ENCODE measurements at regions not wholly inside any gene's neighbourhood (a gene's known extent, or its start where the extent isn't known, plus 50 kb on each side); places are given as distances from the start of the nearest gene placed in this dataset.

DNA sequence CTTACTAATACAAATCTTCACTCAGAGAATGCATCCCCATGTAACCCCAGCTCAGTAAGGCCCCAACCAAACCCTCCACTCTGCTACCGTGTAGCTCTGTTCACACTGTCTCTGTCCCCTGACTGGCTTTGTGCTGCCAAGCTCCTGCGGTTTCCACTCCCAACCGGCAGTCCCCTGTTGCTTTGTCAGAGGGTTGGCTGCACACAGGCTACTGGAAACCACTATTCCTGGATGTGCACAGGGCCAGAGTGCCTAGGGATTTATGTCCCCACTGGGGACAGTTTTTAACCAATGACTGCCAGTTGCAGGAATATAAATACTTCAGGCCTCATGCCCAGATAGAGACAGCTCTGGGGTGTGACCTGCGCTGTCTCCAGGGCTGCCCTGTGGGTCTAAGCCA is 157.1 kb upstream of the C16orf82 start (continued):
- TF ChIP-seq FOXP1 (IDR thresholded peaks at IDR 0.05) (no peak), FOXP1 (CRISPR knock-in tag; IDR thresholded peaks at IDR 0.05) (no peak), KLF9 (CRISPR knock-in tag; IDR thresholded peaks at IDR 0.05; ENCODE audit: low read depth) (no peak), REPIN1 (CRISPR knock-in tag; IDR thresholded peaks at IDR 0.05; ENCODE audit: borderline replicate concordance, low read depth) (no peak), FOXK2 (IDR thresholded peaks at IDR 0.05) (no peak)
- TF ChIP-seq, protein P1, sequence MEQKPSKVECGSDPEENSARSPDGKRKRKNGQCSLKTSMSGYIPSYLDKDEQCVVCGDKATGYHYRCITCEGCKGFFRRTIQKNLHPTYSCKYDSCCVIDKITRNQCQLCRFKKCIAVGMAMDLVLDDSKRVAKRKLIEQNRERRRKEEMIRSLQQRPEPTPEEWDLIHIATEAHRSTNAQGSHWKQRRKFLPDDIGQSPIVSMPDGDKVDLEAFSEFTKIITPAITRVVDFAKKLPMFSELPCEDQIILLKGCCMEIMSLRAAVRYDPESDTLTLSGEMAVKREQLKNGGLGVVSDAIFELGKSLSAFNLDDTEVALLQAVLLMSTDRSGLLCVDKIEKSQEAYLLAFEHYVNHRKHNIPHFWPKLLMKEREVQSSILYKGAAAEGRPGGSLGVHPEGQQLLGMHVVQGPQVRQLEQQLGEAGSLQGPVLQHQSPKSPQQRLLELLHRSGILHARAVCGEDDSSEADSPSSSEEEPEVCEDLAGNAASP (CRISPR knock-in tag; IDR thresholded peaks at IDR 0.05; ENCODE audit: borderline replicate concordance), result no peak
- TF ChIP-seq, protein P2, sequence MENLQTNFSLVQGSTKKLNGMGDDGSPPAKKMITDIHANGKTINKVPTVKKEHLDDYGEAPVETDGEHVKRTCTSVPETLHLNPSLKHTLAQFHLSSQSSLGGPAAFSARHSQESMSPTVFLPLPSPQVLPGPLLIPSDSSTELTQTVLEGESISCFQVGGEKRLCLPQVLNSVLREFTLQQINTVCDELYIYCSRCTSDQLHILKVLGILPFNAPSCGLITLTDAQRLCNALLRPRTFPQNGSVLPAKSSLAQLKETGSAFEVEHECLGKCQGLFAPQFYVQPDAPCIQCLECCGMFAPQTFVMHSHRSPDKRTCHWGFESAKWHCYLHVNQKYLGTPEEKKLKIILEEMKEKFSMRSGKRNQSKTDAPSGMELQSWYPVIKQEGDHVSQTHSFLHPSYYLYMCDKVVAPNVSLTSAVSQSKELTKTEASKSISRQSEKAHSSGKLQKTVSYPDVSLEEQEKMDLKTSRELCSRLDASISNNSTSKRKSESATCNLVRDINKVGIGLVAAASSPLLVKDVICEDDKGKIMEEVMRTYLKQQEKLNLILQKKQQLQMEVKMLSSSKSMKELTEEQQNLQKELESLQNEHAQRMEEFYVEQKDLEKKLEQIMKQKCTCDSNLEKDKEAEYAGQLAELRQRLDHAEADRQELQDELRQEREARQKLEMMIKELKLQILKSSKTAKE (CRISPR knock-in tag; IDR thresholded peaks at IDR 0.05; ENCODE audit: borderline replicate concordance), result no peak
- TF ChIP-seq, protein P3, sequence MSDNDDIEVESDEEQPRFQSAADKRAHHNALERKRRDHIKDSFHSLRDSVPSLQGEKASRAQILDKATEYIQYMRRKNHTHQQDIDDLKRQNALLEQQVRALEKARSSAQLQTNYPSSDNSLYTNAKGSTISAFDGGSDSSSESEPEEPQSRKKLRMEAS (IDR thresholded peaks at IDR 0.05), result no peak

DNA sequence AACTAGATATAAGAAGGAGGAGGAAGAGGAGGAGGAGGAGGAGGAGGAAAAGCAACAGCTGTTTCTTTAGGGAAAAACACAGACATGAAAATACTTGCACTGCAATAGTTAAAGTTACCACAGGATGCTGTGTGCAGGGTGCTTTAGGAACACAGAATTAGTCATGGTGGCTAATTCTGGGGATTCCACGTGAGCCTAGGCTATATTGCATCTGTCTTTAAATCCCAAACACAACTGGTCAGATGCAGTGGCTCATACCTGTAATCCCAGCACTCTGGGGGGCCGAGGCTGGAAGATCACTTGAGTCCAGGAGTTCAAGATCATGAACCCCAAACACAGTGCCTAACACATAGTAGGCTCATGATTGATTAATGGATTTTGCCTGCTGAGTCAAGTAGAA is 155.3 kb upstream of the C16orf82 start:
- no peak for DNase-seq (ENCODE audit: low spot score)
- in situ Hi-C loops (cut with HindIII; ENCODE audit: extremely low pct_ligation_motif_present, low pct_unique_long_range_greater_than_20kb) (no loop called here), intact Hi-C loops (cut with micrococcal nuclease; ENCODE audit: unreplicated experiment) (no loop called here)
- H3K4me2 ChIP-seq (ENCODE audit: low read depth, low read length), result no peak overlapping the region
- H3K36me3 ChIP-seq (replicated peaks in 1 of 2; ENCODE audit: control insufficient read depth in 1 of 2, insufficient read depth in 2 of 2, low read length in 2 of 2), result no peaks in the 10 kb centered on the region
- POLR2A ChIA-PET, result no interaction called here
- H2AFZ ChIP-seq (ENCODE audit: low read length), result no peak overlapping the region
- H3K9me3 ChIP-seq (ENCODE audit: low read length), result no peaks in the 10 kb centered on the region
- no peaks in the 10 kb centered on the region for H4K20me1 ChIP-seq (ENCODE audit: insufficient read depth, low read length)
- H3K79me2 ChIP-seq (ENCODE audit: insufficient read depth, low read length), result no peaks in the 10 kb centered on the region
- no peak overlapping the region for H3K4me3 ChIP-seq (replicated peaks in 1 of 3; ENCODE audit: insufficient read depth in 1 of 3, low read depth in 2 of 3, low read length in 3 of 3)
- no peak for ATAC-seq
- CTCF ChIA-PET (ENCODE audit: low intra/inter-chr PET ratio, low total read pairs), result no interaction called here
- H3K4me1 ChIP-seq (ENCODE audit: insufficient read depth, low read length), result no peaks in the 10 kb centered on the region
- 6% methylated on average over 2 of the region's 2 CpGs for WGBS (ENCODE audit: low lambda C conversion rate)
- H3K9ac ChIP-seq (ENCODE audit: insufficient read depth, low read depth, low read length), result no peak overlapping the region
- no peak for FAIRE-seq
- 0 out of 5 replicates have a peak, but pooled peaks cover 0 to 21% of the 10 kb centered on the region in 2 experiments for H3K27me3 ChIP-seq (ENCODE audit: control insufficient read depth in 1 of 2, insufficient read depth in 2 of 2, low read length in 2 of 2)
- H3K27ac ChIP-seq (ENCODE audit: extremely low read length, insufficient read depth, low read length), result no peak overlapping the region
- BruUV-seq (replicated peaks), result no TSS peak
- TF ChIP-seq PRPF4 (IDR thresholded peaks at IDR 0.05; ENCODE audit: low read depth, low read length, poor library complexity, severe bottlenecking), result no peak
- no peak for TF ChIP-seq NONO (IDR thresholded peaks at IDR 0.05)
- TF ChIP-seq NONO (CRISPR knock-in tag; conservative IDR thresholded peaks at IDR 0.05), result no peak
- no peak for TF ChIP-seq ESRRA (CRISPR knock-in tag; IDR thresholded peaks at IDR 0.05; ENCODE audit: low read depth)
- TF ChIP-seq SRSF1 (optimal IDR thresholded peaks at IDR 0.05; ENCODE audit: low read depth, low read length), result no peak
- TF ChIP-seq, protein P4, sequence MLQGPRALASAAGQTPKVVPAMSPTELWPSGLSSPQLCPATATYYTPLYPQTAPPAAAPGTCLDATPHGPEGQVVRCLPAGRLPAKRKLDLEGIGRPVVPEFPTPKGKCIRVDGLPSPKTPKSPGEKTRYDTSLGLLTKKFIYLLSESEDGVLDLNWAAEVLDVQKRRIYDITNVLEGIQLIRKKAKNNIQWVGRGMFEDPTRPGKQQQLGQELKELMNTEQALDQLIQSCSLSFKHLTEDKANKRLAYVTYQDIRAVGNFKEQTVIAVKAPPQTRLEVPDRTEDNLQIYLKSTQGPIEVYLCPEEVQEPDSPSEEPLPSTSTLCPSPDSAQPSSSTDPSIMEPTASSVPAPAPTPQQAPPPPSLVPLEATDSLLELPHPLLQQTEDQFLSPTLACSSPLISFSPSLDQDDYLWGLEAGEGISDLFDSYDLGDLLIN (CRISPR knock-in tag; IDR thresholded peaks at IDR 0.05; ENCODE audit: borderline replicate concordance), result no peak
- no peak for TF ChIP-seq NFKB2 (CRISPR knock-in tag; IDR thresholded peaks at IDR 0.05; ENCODE audit: borderline replicate concordance)
- TF ChIP-seq, protein P5, sequence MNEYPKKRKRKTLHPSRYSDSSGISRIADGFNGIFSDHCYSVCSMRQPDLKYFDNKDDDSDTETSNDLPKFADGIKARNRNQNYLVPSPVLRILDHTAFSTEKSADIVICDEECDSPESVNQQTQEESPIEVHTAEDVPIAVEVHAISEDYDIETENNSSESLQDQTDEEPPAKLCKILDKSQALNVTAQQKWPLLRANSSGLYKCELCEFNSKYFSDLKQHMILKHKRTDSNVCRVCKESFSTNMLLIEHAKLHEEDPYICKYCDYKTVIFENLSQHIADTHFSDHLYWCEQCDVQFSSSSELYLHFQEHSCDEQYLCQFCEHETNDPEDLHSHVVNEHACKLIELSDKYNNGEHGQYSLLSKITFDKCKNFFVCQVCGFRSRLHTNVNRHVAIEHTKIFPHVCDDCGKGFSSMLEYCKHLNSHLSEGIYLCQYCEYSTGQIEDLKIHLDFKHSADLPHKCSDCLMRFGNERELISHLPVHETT (CRISPR knock-in tag; conservative IDR thresholded peaks at IDR 0.05), result no peak
- no peak for TF ChIP-seq MXD4 (CRISPR knock-in tag; IDR thresholded peaks at IDR 0.05)
- TF ChIP-seq U2AF2 (IDR thresholded peaks at IDR 0.05; ENCODE audit: low read depth, low read length), result no peak
- TF ChIP-seq ATF7-NPFF (CRISPR knock-in tag; IDR thresholded peaks at IDR 0.05; ENCODE audit: low read depth), result no peak
- no peak for TF ChIP-seq POLR2A (IDR thresholded peaks at IDR 0.05; ENCODE audit: insufficient read depth in 1 of 2, low read depth in 2 of 2, low read length in 2 of 2)

Data from HepG2 (cell line).